ENCODE measurements at regions not wholly inside any gene's neighbourhood (a gene's known extent, or its start where the extent isn't known, plus 50 kb on each side); places are given as distances from the start of the nearest gene placed in this dataset.

- no peaks in the 10 kb centered on the region for H3K36me3 Mint-ChIP-seq (ENCODE audit: low read depth)
- no peak overlapping the region for H3K27ac Mint-ChIP-seq
These were observed 181.4 kb downstream of the GRB14 start for GRCh38 chr2:164439885-164440284.

GRCh38 chr2:164439235-164439634 lies 182.0 kb downstream of the GRB14 start:
- Mint-ChIP-seq H3K4me3 (no peak overlapping the region), H3K27ac (no peak overlapping the region), H3K36me3 (ENCODE audit: low read depth) (no peaks in the 10 kb centered on the region), H3K9me3 (no peaks in the 10 kb centered on the region), H3K4me1 (no peaks in the 10 kb centered on the region), H3K27me3 (no peaks in the 10 kb centered on the region)
- DNase-seq (no peak), ATAC-seq (no peak)

More at GRCh38 chr2:164439885-164440284, 181.4 kb downstream of the GRB14 start:
- Mint-ChIP-seq H3K27me3 (no peaks in the 10 kb centered on the region), H3K9me3 (no peaks in the 10 kb centered on the region), H3K4me3 (no peak overlapping the region), H3K4me1 (no peaks in the 10 kb centered on the region)
- ATAC-seq (no peak), DNase-seq (no peak)

- H3K27ac Mint-ChIP-seq: no peak overlapping the region
- no peaks in the 10 kb centered on the region for H3K36me3 Mint-ChIP-seq (ENCODE audit: low read depth)
- H3K27me3 Mint-ChIP-seq: no peaks in the 10 kb centered on the region
- H3K4me1 Mint-ChIP-seq: no peaks in the 10 kb centered on the region
- DNase-seq: no peak
- H3K4me3 Mint-ChIP-seq: no peak overlapping the region
- no peak for ATAC-seq
- no peaks in the 10 kb centered on the region for H3K9me3 Mint-ChIP-seq
These were observed 182.6 kb downstream of the GRB14 start for GRCh38 chr2:164438490-164439205.

- H3K36me3 Mint-ChIP-seq (ENCODE audit: low read depth): no peaks in the 10 kb centered on the region
- no peak overlapping the region for H3K4me3 Mint-ChIP-seq
- H3K9me3 Mint-ChIP-seq: no peaks in the 10 kb centered on the region
- no peaks in the 10 kb centered on the region for H3K27me3 Mint-ChIP-seq
- DNase-seq (no peak), ATAC-seq (no peak)
- H3K27ac Mint-ChIP-seq: no peak overlapping the region
- H3K4me1 Mint-ChIP-seq: no peaks in the 10 kb centered on the region
These were observed 185.2 kb downstream of the GRB14 start for GRCh38 chr2:164436131-164436530.

GRCh38 chr2:164430166-164430783 lies 191.0 kb downstream of the GRB14 start:
- H3K4me1 Mint-ChIP-seq: no peaks in the 10 kb centered on the region
- H3K36me3 Mint-ChIP-seq (ENCODE audit: low read depth): no peaks in the 10 kb centered on the region
- no peaks in the 10 kb centered on the region for H3K27me3 Mint-ChIP-seq
- DNase-seq (no peak), ATAC-seq (no peak)
- no peak overlapping the region for H3K4me3 Mint-ChIP-seq
- H3K27ac Mint-ChIP-seq: no peak overlapping the region
- no peaks in the 10 kb centered on the region for H3K9me3 Mint-ChIP-seq

GRCh38 chr2:164429354-164429753 lies 191.9 kb downstream of the GRB14 start:
- no peaks in the 10 kb centered on the region for H3K4me1 Mint-ChIP-seq
- H3K27me3 Mint-ChIP-seq: no peaks in the 10 kb centered on the region
- H3K27ac Mint-ChIP-seq: no peak overlapping the region
- no peak for DNase-seq
- no peak for ATAC-seq
- H3K9me3 Mint-ChIP-seq: no peaks in the 10 kb centered on the region
- H3K36me3 Mint-ChIP-seq (ENCODE audit: low read depth): no peaks in the 10 kb centered on the region
- H3K4me3 Mint-ChIP-seq: no peak overlapping the region

- Mint-ChIP-seq H3K36me3 (ENCODE audit: low read depth) (no peaks in the 10 kb centered on the region), H3K27me3 (no peaks in the 10 kb centered on the region), H3K4me3 (no peak overlapping the region), H3K27ac (no peak overlapping the region), H3K4me1 (no peaks in the 10 kb centered on the region), H3K9me3 (no peaks in the 10 kb centered on the region)
- DNase-seq (no peak), ATAC-seq (no peak)
These were observed 194.2 kb downstream of the GRB14 start for GRCh38 chr2:164427111-164427510.

- no peak overlapping the region for H3K4me3 Mint-ChIP-seq
- H3K36me3 Mint-ChIP-seq (ENCODE audit: low read depth): no peaks in the 10 kb centered on the region
- H3K27me3 Mint-ChIP-seq: no peaks in the 10 kb centered on the region
- no peaks in the 10 kb centered on the region for H3K4me1 Mint-ChIP-seq
- DNase-seq (no peak), ATAC-seq (no peak)
- H3K27ac Mint-ChIP-seq: no peak overlapping the region
- H3K9me3 Mint-ChIP-seq: no peaks in the 10 kb centered on the region
These were observed 200.5 kb downstream of the GRB14 start for GRCh38 chr2:164420787-164421186.

- Mint-ChIP-seq H3K27me3 (no peaks in the 10 kb centered on the region), H3K36me3 (ENCODE audit: low read depth) (no peaks in the 10 kb centered on the region), H3K4me3 (no peak overlapping the region), H3K9me3 (peaks cover 4% of the 10 kb centered on the region), H3K4me1 (no peaks in the 10 kb centered on the region), H3K27ac (no peak overlapping the region)
- ATAC-seq (no peak), DNase-seq (no peak)
These were observed 208.5 kb downstream of the GRB14 start for GRCh38 chr2:164412831-164413230.

- Mint-ChIP-seq H3K4me3 (no peak overlapping the region), H3K36me3 (ENCODE audit: low read depth) (no peaks in the 10 kb centered on the region), H3K27ac (no peak overlapping the region), H3K9me3 (no peaks in the 10 kb centered on the region), H3K4me1 (no peaks in the 10 kb centered on the region), H3K27me3 (no peaks in the 10 kb centered on the region)
- no peak for DNase-seq
- ATAC-seq: no peak
These were observed 231.9 kb downstream of the GRB14 start for GRCh38 chr2:164389411-164389810.

- Mint-ChIP-seq H3K4me3 (no peak overlapping the region), H3K27me3 (no peaks in the 10 kb centered on the region), H3K4me1 (no peaks in the 10 kb centered on the region), H3K9me3 (no peaks in the 10 kb centered on the region), H3K36me3 (ENCODE audit: low read depth) (no peaks in the 10 kb centered on the region), H3K27ac (no peak overlapping the region)
- no peak for ATAC-seq
- DNase-seq: no peak
These were observed 232.8 kb downstream of the GRB14 start for GRCh38 chr2:164388511-164388910.

- H3K4me1 Mint-ChIP-seq: no peaks in the 10 kb centered on the region
- no peak overlapping the region for H3K27ac Mint-ChIP-seq
- no peak for DNase-seq
These were observed 235.1 kb downstream of the GRB14 start for GRCh38 chr2:164386231-164386630.

GRCh38 chr2:164384434-164384833 lies 236.8 kb downstream of the GRB14 start:
- Mint-ChIP-seq H3K4me1 (no peaks in the 10 kb centered on the region), H3K9me3 (no peaks in the 10 kb centered on the region), H3K27me3 (no peaks in the 10 kb centered on the region), H3K27ac (no peak overlapping the region), H3K4me3 (no peak overlapping the region), H3K36me3 (ENCODE audit: low read depth) (no peaks in the 10 kb centered on the region)
- DNase-seq (no peak), ATAC-seq (no peak)

More at GRCh38 chr2:164386231-164386630, 235.1 kb downstream of the GRB14 start:
- no peak for ATAC-seq
- no peaks in the 10 kb centered on the region for H3K36me3 Mint-ChIP-seq (ENCODE audit: low read depth)
- no peak overlapping the region for H3K4me3 Mint-ChIP-seq
- no peaks in the 10 kb centered on the region for H3K9me3 Mint-ChIP-seq
- H3K27me3 Mint-ChIP-seq: no peaks in the 10 kb centered on the region

- H3K36me3 Mint-ChIP-seq (ENCODE audit: low read depth): no peaks in the 10 kb centered on the region
- peaks cover 14% of the 10 kb centered on the region for H3K9me3 Mint-ChIP-seq
- no peak overlapping the region for H3K4me3 Mint-ChIP-seq
- DNase-seq: no peak
- H3K27me3 Mint-ChIP-seq: no peaks in the 10 kb centered on the region
- H3K27ac Mint-ChIP-seq: no peak overlapping the region
- no peaks in the 10 kb centered on the region for H3K4me1 Mint-ChIP-seq
- no peak for ATAC-seq
These were observed 249.4 kb downstream of the GRB14 start for GRCh38 chr2:164371916-164372315.

GRCh38 chr2:164369366-164369765 lies 251.9 kb downstream of the GRB14 start:
- Mint-ChIP-seq H3K4me3 (no peak overlapping the region), H3K27me3 (no peaks in the 10 kb centered on the region), H3K9me3 (peaks cover 14% of the 10 kb centered on the region), H3K4me1 (no peaks in the 10 kb centered on the region), H3K36me3 (ENCODE audit: low read depth) (no peaks in the 10 kb centered on the region), H3K27ac (no peak overlapping the region)
- ATAC-seq: no peak
- no peak for DNase-seq

All from activated naive CD8-positive, alpha-beta T cell treated with anti-CD3 and anti-CD28 coated beads, Interleukin-2, amount 50 U/mL, for 24 hours (primary cell).